ENCODE measurements at regions not wholly inside any gene's neighbourhood (a gene's known extent, or its start where the extent isn't known, plus 50 kb on each side); places are given as distances from the start of the nearest gene placed in this dataset.

- Histone ChIP-seq H3K9me3 (replicated peaks) (no peaks in the 10 kb centered on the region), H3K27ac (no peak overlapping the region), H3K27me3 (replicated peaks) (no peaks in the 10 kb centered on the region), H3K36me3 (no peaks in the 10 kb centered on the region), H3K4me1 (replicated peaks) (no peaks in the 10 kb centered on the region), H3K4me3 (no peak overlapping the region)
- no peak for DNase-seq (ENCODE audit: low read depth in 1 of 2, low spot score in 2 of 2)
Observed at GRCh38 chrX:131595120-131595519, 51.2 kb downstream of the OR13H1 start.

DNA sequence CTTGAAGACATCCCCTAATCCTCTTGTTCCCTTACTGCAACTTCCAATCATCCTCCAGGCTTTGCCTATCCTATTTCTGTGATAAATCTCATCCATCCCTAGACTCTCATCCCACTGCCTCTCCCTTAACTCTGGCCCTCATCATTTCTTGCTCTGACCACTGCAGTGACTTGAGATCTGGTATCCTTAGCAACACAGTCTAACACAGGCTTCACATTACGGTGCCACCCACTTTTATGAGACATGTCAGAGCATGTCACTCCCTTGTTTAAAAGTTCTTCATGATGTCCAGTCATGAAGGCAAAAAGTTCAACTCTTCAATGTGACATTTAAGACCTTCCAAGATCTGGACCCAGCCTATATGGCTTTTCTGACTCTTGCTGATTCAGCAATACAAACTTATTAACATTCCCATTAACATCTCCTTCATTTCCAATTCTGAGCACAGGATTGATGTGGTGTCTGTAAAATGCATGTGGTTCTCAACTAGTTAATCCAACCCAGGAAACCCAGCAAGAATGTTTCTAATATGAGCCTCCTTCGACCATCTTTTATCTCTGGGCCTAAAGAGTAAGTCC, 64.0 kb downstream of the OR13H1 start:
- Histone ChIP-seq H3K36me3 (no peaks in the 10 kb centered on the region), H3K27me3 (replicated peaks) (no peaks in the 10 kb centered on the region), H3K4me3 (no peak overlapping the region), H3K4me1 (replicated peaks) (no peaks in the 10 kb centered on the region), H3K27ac (no peak overlapping the region), H3K9me3 (replicated peaks) (no peaks in the 10 kb centered on the region)
- no peak for DNase-seq (ENCODE audit: low read depth in 1 of 2, low spot score in 2 of 2)

DNA sequence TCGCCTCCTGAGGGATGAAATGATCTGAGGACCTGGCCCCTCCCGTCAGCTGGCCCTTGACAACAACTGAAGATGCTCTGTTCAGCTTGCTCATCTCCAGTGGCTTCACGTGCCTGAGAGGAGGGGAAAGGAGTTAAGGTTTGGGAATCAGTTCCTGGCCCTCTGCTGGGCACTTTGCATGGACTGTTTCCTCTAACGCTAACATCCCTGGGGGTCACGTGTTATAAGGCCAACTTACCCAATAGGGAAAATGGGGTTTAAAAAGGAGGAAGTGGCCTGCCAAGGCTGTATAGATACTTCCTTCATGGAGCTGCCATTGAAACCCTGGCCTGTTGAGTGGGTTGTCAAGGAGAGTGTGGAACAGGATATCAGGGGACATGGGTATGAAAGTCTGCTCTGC, 65.6 kb downstream of the OR13H1 start:
- Histone ChIP-seq H3K9me3 (replicated peaks) (no peaks in the 10 kb centered on the region), H3K4me3 (no peak overlapping the region), H3K36me3 (no peaks in the 10 kb centered on the region), H3K27me3 (replicated peaks) (no peaks in the 10 kb centered on the region), H3K4me1 (replicated peaks) (no peaks in the 10 kb centered on the region), H3K27ac (no peak overlapping the region)
- DNase-seq (ENCODE audit: low read depth in 1 of 2, low spot score in 2 of 2), result no peak

DNA sequence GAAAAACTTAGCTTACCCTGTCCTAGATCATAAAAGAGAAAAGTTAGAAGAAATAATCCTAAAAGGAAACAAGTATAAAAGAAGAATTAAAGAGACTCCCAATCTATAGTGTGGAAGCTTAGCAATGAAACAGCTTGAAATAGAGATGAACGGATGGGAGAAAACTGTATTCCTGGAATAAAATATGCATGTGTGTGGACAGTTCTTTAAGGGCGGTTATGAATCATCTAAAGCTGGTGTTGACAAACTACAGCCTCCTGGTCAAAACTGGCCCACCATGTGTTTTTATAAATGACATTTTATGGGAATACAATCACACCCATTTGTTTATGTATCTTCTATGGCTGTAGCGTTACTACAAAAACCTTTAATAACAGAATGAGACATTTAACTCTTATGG, 69.4 kb downstream of the OR13H1 start:
- Histone ChIP-seq H3K27ac (no peak overlapping the region), H3K4me3 (no peak overlapping the region), H3K36me3 (no peaks in the 10 kb centered on the region), H3K9me3 (replicated peaks) (no peaks in the 10 kb centered on the region), H3K27me3 (replicated peaks) (no peaks in the 10 kb centered on the region), H3K4me1 (replicated peaks) (no peaks in the 10 kb centered on the region)
- DNase-seq (ENCODE audit: low read depth in 1 of 2, low spot score in 2 of 2), result no peak

DNA sequence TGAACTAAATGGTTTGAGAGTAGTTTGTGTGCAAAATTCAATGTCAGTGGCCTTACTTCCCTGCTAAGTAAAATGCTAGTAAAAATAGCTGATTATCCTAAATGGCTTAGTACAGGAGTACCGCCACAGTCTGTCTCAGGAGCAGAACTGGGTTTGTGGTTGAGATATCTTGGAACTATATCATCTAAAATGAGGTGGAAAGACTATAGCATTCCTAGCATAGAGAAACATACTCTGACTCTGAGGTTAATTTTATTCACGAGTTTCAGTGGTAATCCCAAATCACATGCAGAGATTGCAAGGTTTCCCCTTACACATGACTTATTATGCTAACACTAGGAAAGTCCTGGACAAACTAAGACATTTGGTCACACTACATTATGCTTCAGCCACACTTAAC, 70.4 kb downstream of the OR13H1 start:
- no peaks in the 10 kb centered on the region for H3K36me3 ChIP-seq
- no peak overlapping the region for H3K4me3 ChIP-seq
- H3K27ac ChIP-seq, result no peak overlapping the region
- H3K27me3 ChIP-seq (replicated peaks), result no peaks in the 10 kb centered on the region
- DNase-seq (ENCODE audit: low read depth in 1 of 2, low spot score in 2 of 2), result no peak
- no peaks in the 10 kb centered on the region for H3K9me3 ChIP-seq (replicated peaks)
- H3K4me1 ChIP-seq (replicated peaks), result no peaks in the 10 kb centered on the region

- H3K27me3 ChIP-seq (replicated peaks), result no peaks in the 10 kb centered on the region
- DNase-seq (ENCODE audit: low read depth in 1 of 2, low spot score in 2 of 2), result no peak
- no peak overlapping the region for H3K27ac ChIP-seq
- no peak overlapping the region for H3K4me3 ChIP-seq
- H3K4me1 ChIP-seq (replicated peaks), result no peaks in the 10 kb centered on the region
- no peaks in the 10 kb centered on the region for H3K9me3 ChIP-seq (replicated peaks)
- H3K36me3 ChIP-seq, result no peaks in the 10 kb centered on the region
Observed at GRCh38 chrX:131617182-131617581, 73.3 kb downstream of the OR13H1 start.

DNA sequence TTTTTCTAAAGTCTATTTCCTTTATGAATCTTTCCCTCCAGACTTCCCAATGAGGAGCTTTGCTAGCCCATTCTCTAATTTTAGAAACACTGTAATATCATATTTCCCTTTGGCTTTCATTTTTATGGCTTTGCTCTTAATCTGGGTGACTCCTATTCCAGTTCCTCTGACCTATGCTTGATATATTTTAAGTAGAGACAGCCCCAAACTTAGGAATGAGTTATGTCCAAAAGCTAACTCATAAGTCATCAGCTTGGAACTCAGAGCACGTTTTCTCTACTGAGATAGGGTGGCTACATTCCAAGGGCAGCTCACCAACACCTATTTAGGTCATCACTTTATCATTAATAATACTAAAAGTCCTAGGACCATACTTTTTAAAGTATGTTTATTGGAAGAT, 77.8 kb downstream of the OR13H1 start:
- DNase-seq (ENCODE audit: low read depth in 1 of 2, low spot score in 2 of 2), result no peak
- Histone ChIP-seq H3K27me3 (replicated peaks) (no peaks in the 10 kb centered on the region), H3K4me3 (no peak overlapping the region), H3K36me3 (no peaks in the 10 kb centered on the region), H3K27ac (no peak overlapping the region), H3K9me3 (replicated peaks) (no peaks in the 10 kb centered on the region), H3K4me1 (replicated peaks) (no peaks in the 10 kb centered on the region)

DNA sequence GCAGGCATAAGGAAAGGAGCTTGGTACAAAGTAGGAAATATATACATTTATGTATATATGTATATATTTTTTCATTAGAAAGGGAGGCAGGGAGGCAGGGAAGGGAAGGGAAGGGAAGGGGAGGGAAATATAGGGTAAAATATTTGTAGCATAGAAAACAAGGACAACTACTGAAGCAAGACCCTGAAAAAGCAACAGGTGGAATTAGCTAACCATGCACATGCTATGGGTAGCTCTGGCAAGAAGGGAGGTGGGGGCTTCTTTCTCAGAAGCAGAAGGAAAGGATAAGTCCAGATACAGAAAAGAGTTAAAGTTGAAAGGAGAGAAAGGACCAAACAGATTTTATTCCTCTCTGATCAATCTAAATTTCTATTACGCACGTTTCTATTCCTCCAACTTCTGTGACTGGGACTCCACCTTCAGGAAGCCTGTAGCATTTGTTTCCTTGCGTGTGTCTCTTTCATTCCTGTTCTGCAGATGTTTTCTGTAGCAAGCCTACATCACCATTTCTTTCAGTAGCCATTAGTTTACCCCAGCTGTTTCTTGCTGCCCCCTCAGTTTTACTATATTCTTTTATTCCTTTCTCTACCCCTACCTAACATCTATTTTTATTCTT, 82.9 kb downstream of the OR13H1 start:
- Histone ChIP-seq H3K27me3 (replicated peaks) (no peaks in the 10 kb centered on the region), H3K4me3 (no peak overlapping the region), H3K36me3 (no peaks in the 10 kb centered on the region), H3K27ac (no peak overlapping the region), H3K9me3 (replicated peaks) (no peaks in the 10 kb centered on the region), H3K4me1 (replicated peaks) (no peaks in the 10 kb centered on the region)
- DNase-seq (ENCODE audit: low read depth in 1 of 2, low spot score in 2 of 2), result no peak

- H3K9me3 ChIP-seq (replicated peaks), result no peaks in the 10 kb centered on the region
- H3K4me1 ChIP-seq (replicated peaks), result no peaks in the 10 kb centered on the region
- no peak for DNase-seq (ENCODE audit: low read depth in 1 of 2, low spot score in 2 of 2)
- no peak overlapping the region for H3K27ac ChIP-seq
- no peaks in the 10 kb centered on the region for H3K36me3 ChIP-seq
- H3K27me3 ChIP-seq (replicated peaks), result no peaks in the 10 kb centered on the region
- H3K4me3 ChIP-seq, result no peak overlapping the region
Observed at GRCh38 chrX:131630534-131630933, 86.7 kb downstream of the OR13H1 start.

DNA sequence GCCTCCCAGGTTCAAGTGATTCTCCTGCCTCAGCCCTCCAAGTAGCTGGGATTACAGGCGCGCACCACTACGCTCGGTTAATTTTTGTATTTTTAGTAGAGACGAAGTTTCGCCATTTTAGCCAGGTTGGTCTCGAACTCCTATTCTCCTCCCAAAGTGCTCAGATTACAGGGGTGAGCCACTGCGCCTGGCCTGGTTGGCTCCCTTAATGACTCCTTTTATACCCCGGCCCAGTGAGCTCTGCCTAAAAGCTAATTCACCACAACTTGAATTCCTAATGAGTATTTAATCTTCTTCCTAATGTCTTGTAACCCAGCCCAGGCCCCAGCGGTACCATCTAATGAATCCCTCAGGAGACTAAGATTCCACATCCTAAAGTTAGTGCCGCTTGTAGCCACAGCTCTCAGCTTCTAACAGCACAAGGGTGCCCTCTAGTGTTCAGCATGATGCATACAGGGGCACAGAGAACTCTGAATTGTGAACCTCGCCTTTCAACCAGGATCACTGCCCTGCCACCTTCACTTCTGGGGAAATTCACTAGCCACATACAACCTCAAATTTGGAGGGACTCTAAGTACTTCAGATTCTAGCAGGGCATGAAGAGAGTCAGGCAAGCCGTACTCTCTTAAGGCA, 89.5 kb downstream of the OR13H1 start:
- Histone ChIP-seq H3K4me3 (no peak overlapping the region), H3K4me1 (replicated peaks) (no peaks in the 10 kb centered on the region), H3K27me3 (replicated peaks) (no peaks in the 10 kb centered on the region), H3K36me3 (no peaks in the 10 kb centered on the region), H3K27ac (no peak overlapping the region), H3K9me3 (replicated peaks) (no peaks in the 10 kb centered on the region)
- peak; percentile 6 to 46 for DNase-seq (ENCODE audit: low read depth in 1 of 2, low spot score in 2 of 2)

- no peak for DNase-seq (ENCODE audit: low read depth in 1 of 2, low spot score in 2 of 2)
- Histone ChIP-seq H3K27ac (no peak overlapping the region), H3K27me3 (replicated peaks) (no peaks in the 10 kb centered on the region), H3K36me3 (no peaks in the 10 kb centered on the region), H3K4me1 (replicated peaks) (no peaks in the 10 kb centered on the region), H3K9me3 (replicated peaks) (no peaks in the 10 kb centered on the region), H3K4me3 (no peak overlapping the region)
Observed at GRCh38 chrX:131634900-131635299, 91.0 kb downstream of the OR13H1 start.

GRCh38 chrX:131646106-131646505, 102.2 kb downstream of the OR13H1 start:
- no peaks in the 10 kb centered on the region for H3K27me3 ChIP-seq (replicated peaks)
- no peaks in the 10 kb centered on the region for H3K36me3 ChIP-seq

GRCh38 chrX:131649741-131650140, 105.9 kb downstream of the OR13H1 start:
- no peaks in the 10 kb centered on the region for H3K36me3 ChIP-seq
- H3K4me1 ChIP-seq (replicated peaks), result no peaks in the 10 kb centered on the region
- no peak for DNase-seq (ENCODE audit: low read depth in 1 of 2, low spot score in 2 of 2)
- H3K9me3 ChIP-seq (replicated peaks), result no peaks in the 10 kb centered on the region
- H3K27me3 ChIP-seq (replicated peaks), result no peaks in the 10 kb centered on the region
- H3K27ac ChIP-seq, result no peak overlapping the region
- no peak overlapping the region for H3K4me3 ChIP-seq

More at GRCh38 chrX:131646106-131646505, 102.2 kb downstream of the OR13H1 start:
- Histone ChIP-seq H3K4me3 (no peak overlapping the region), H3K4me1 (replicated peaks) (no peaks in the 10 kb centered on the region), H3K27ac (no peak overlapping the region), H3K9me3 (replicated peaks) (no peaks in the 10 kb centered on the region)
- no peak for DNase-seq (ENCODE audit: low read depth in 1 of 2, low spot score in 2 of 2)

DNA sequence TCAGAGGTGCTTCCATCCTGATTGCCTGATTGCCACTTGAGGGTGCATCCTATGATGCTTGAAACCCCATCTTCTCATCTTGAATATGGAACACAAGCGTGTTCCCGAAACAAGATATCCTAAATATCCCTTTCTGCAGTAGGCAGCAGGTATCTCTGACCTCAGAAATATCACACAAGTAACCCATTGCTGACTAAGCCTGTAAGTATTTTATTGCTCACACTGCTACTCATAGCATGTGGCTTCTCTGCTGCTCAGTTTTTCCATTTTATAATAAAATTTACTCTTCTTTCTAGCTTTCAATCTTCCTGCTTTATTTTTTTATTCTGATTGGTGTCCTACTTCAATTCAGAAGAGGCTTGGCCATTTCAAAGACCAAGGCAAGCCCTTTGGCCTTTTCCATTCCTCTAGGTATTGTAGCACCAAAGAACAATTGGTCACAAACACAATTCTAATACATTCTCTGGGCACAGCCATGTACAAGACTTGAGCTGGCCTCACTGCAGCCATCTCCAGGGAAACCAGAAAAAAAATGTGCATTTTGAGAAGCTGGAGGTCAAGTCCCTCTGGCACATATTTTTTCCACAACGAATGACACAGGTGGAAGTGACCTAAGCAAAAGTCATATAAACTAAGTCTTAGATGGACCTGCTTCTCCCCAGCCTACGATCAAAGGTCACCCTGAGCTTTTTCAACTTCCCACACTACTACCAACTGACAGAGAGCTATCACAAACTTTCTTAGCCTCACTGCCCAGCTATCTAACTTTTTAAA, 107.0 kb downstream of the OR13H1 start:
- Histone ChIP-seq H3K9me3 (replicated peaks) (no peaks in the 10 kb centered on the region), H3K36me3 (no peaks in the 10 kb centered on the region), H3K4me1 (replicated peaks) (no peaks in the 10 kb centered on the region), H3K4me3 (no peak overlapping the region), H3K27ac (no peak overlapping the region), H3K27me3 (replicated peaks) (no peaks in the 10 kb centered on the region)
- DNase-seq (ENCODE audit: low read depth in 1 of 2, low spot score in 2 of 2), result no peak
